ENCODE measurements at regions not wholly inside any gene's neighbourhood (a gene's known extent, or its start where the extent isn't known, plus 50 kb on each side); places are given as distances from the start of the nearest gene placed in this dataset.

- TF ChIP-seq ZNF398 (CRISPR knock-in tag; IDR thresholded peaks at IDR 0.05): no peak
- no peak for TF ChIP-seq ZBTB8A (IDR thresholded peaks at IDR 0.05; ENCODE audit: partially characterized antibody)
- peak; percentile 36; the same call in 1 of the 2 replicates for TF ChIP-seq MAFK (IDR thresholded peaks at IDR 0.05; ENCODE audit: low read length)
- no peak for TF ChIP-seq SMAD1 (IDR thresholded peaks at IDR 0.05; ENCODE audit: low read depth, low read length, partially characterized antibody)
- no peak for TF ChIP-seq CAMTA2 (CRISPR knock-in tag; conservative IDR thresholded peaks at IDR 0.05)
- TF ChIP-seq MAFG (tag; conservative IDR thresholded peaks at IDR 0.05): peak; percentile 54
- no peak for TF ChIP-seq XRCC4 (IDR thresholded peaks at IDR 0.05; ENCODE audit: extremely low read depth, insufficient read depth, insufficient read length)
- no peak for TF ChIP-seq ZNF318 (IDR thresholded peaks at IDR 0.05; ENCODE audit: borderline replicate concordance in 1 of 2, low read depth in 1 of 2)
- no peak for TF ChIP-seq ZNF644 (tag; IDR thresholded peaks at IDR 0.05; ENCODE audit: low read depth)
- TF ChIP-seq SOX6 (IDR thresholded peaks at IDR 0.05): no peak
- TF ChIP-seq TSC22D4 (tag; IDR thresholded peaks at IDR 0.05): no peak
- TF ChIP-seq NCOA2 (IDR thresholded peaks at IDR 0.05; ENCODE audit: partially characterized antibody in 2 of 2): no peak
- peak; percentile 35 to 36; a peak in 2 of 4 replicates for TF ChIP-seq FOXA3 (CRISPR knock-in tag; conservative IDR thresholded peaks at IDR 0.05 in 1 of 2, IDR thresholded peaks at IDR 0.05 in 1 of 2)
- no peak for TF ChIP-seq POLR2H (tag; IDR thresholded peaks at IDR 0.05; ENCODE audit: low read depth)
- peak; percentile 38 for TF ChIP-seq NUFIP1 (IDR thresholded peaks at IDR 0.05; ENCODE audit: partially characterized antibody)
- TF ChIP-seq, protein P1, sequence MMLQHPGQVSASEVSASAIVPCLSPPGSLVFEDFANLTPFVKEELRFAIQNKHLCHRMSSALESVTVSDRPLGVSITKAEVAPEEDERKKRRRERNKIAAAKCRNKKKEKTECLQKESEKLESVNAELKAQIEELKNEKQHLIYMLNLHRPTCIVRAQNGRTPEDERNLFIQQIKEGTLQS (IDR thresholded peaks at IDR 0.05): no peak
- TF ChIP-seq, protein P1 (CRISPR knock-in tag; conservative IDR thresholded peaks at IDR 0.05): no peak
- TF ChIP-seq NR4A1 (CRISPR knock-in tag; IDR thresholded peaks at IDR 0.05): 0 out of 2 replicates have a peak, but pooled peaks have one; percentile 28
- TF ChIP-seq NR4A1 (tag; IDR thresholded peaks at IDR 0.05): no peak
These were observed 236.3 kb upstream of the NWD2 start (continued) for GRCh38 chr4:37008199-37008598.
